ENCODE measurements at regions not wholly inside any gene's neighbourhood (a gene's known extent, or its start where the extent isn't known, plus 50 kb on each side); places are given as distances from the start of the nearest gene placed in this dataset.
"Not testable (repeated sequence)": the region's sequence is repeated elsewhere in the genome, so short reads cannot be mapped to it uniquely, and the experiment has no call there.

- DNase-seq (ENCODE audit: low read depth in 2 of 2) = no peak
These were observed 482.8 kb upstream of the ZMIZ1 start for GRCh38 chr10:78585952-78586351.

- no peak for DNase-seq (ENCODE audit: low read depth in 2 of 2)
These were observed 480.5 kb upstream of the ZMIZ1 start for GRCh38 chr10:78588194-78588811.

- no peak for DNase-seq (ENCODE audit: low read depth in 2 of 2)
These were observed 479.1 kb upstream of the ZMIZ1 start for GRCh38 chr10:78589687-78590086.

GRCh38 chr10:78591066-78591465 is 477.7 kb upstream of the ZMIZ1 start:
- DNase-seq (ENCODE audit: low read depth in 2 of 2) = no peak

- no peak for DNase-seq (ENCODE audit: low read depth in 2 of 2)
These were observed 474.1 kb upstream of the ZMIZ1 start for GRCh38 chr10:78594559-78595268.

- DNase-seq (ENCODE audit: low read depth in 2 of 2) = no peak
These were observed 473.5 kb upstream of the ZMIZ1 start for GRCh38 chr10:78595269-78595619.

- DNase-seq (ENCODE audit: low read depth in 2 of 2) = no peak
These were observed 472.2 kb upstream of the ZMIZ1 start for GRCh38 chr10:78596556-78596955.

- no peak for DNase-seq (ENCODE audit: low read depth in 2 of 2)
These were observed 470.8 kb upstream of the ZMIZ1 start for GRCh38 chr10:78597796-78598555.

GRCh38 chr10:78599122-78599853 is 469.5 kb upstream of the ZMIZ1 start:
- no peak for DNase-seq (ENCODE audit: low read depth in 2 of 2)

- DNase-seq (ENCODE audit: low read depth in 2 of 2) = no peak
These were observed 468.6 kb upstream of the ZMIZ1 start for GRCh38 chr10:78600121-78600665.

- DNase-seq (ENCODE audit: low read depth in 2 of 2) = no peak
These were observed 468.0 kb upstream of the ZMIZ1 start for GRCh38 chr10:78600740-78601139.

- DNase-seq (ENCODE audit: low read depth in 2 of 2) = no peak
These were observed 466.4 kb upstream of the ZMIZ1 start for GRCh38 chr10:78602201-78602932.

GRCh38 chr10:78604286-78604685 is 464.5 kb upstream of the ZMIZ1 start:
- no peak for DNase-seq (ENCODE audit: low read depth in 2 of 2)

- DNase-seq (ENCODE audit: low read depth in 2 of 2) = no peak
These were observed 464.0 kb upstream of the ZMIZ1 start for GRCh38 chr10:78604721-78605120.

GRCh38 chr10:78605800-78606350 is 462.9 kb upstream of the ZMIZ1 start:
- no peak for DNase-seq (ENCODE audit: low read depth in 2 of 2)

GRCh38 chr10:78606766-78607165 is 462.0 kb upstream of the ZMIZ1 start:
- DNase-seq (ENCODE audit: low read depth in 2 of 2) = not testable (repeated sequence)

GRCh38 chr10:78609976-78610375 is 458.8 kb upstream of the ZMIZ1 start:
- no peak for DNase-seq (ENCODE audit: low read depth in 2 of 2)

- no peak for DNase-seq (ENCODE audit: low read depth in 2 of 2)
These were observed 455.6 kb upstream of the ZMIZ1 start for GRCh38 chr10:78613132-78613531.

GRCh38 chr10:78614267-78614666 is 454.5 kb upstream of the ZMIZ1 start:
- no peak for DNase-seq (ENCODE audit: low read depth in 2 of 2)

- DNase-seq (ENCODE audit: low read depth in 2 of 2) = no peak
These were observed 454.0 kb upstream of the ZMIZ1 start for GRCh38 chr10:78614744-78615143.

- DNase-seq (ENCODE audit: low read depth in 2 of 2) = no peak
These were observed 452.6 kb upstream of the ZMIZ1 start for GRCh38 chr10:78616125-78616695.

All from stimulated activated CD8-positive, alpha-beta memory T cell treated with anti-CD3 and anti-CD28 coated beads, Interleukin-7, amount 100 ng/mL, for 1 hour (primary cell).